ENCODE measurements at regions not wholly inside any gene's neighbourhood (a gene's known extent, or its start where the extent isn't known, plus 50 kb on each side); places are given as distances from the start of the nearest gene placed in this dataset.

- H3K4me3 ChIP-seq (ENCODE audit: low read depth, low read length): no peak overlapping the region
- DNase-seq (ENCODE audit: low read depth): no peak
- TF ChIP-seq CTCF (conservative IDR thresholded peaks at IDR 0.05; ENCODE audit: low read depth, low read length): no peak
These were observed 347.9 kb downstream of the LTN1 start for GRCh38 chr21:28644762-28645161.

- H3K4me3 ChIP-seq (ENCODE audit: low read depth, low read length): no peak overlapping the region
- no peak for TF ChIP-seq CTCF (conservative IDR thresholded peaks at IDR 0.05; ENCODE audit: low read depth, low read length)
- no peak for DNase-seq (ENCODE audit: low read depth)
These were observed 349.8 kb downstream of the LTN1 start for GRCh38 chr21:28642891-28643290.

- no peak for TF ChIP-seq CTCF (conservative IDR thresholded peaks at IDR 0.05; ENCODE audit: low read depth, low read length)
- DNase-seq (ENCODE audit: low read depth): no peak
- H3K4me3 ChIP-seq (ENCODE audit: low read depth, low read length): no peak overlapping the region
These were observed 350.9 kb downstream of the LTN1 start for GRCh38 chr21:28641731-28642130.

- no peak for TF ChIP-seq CTCF (conservative IDR thresholded peaks at IDR 0.05; ENCODE audit: low read depth, low read length)
- no peak overlapping the region for H3K4me3 ChIP-seq (ENCODE audit: low read depth, low read length)
- no peak for DNase-seq (ENCODE audit: low read depth)
These were observed 352.4 kb downstream of the LTN1 start for GRCh38 chr21:28640326-28640725.

- H3K4me3 ChIP-seq (ENCODE audit: low read depth, low read length): no peak overlapping the region
- DNase-seq (ENCODE audit: low read depth): peak; percentile 52
- TF ChIP-seq CTCF (conservative IDR thresholded peaks at IDR 0.05; ENCODE audit: low read depth, low read length): no peak
These were observed 352.9 kb downstream of the LTN1 start for GRCh38 chr21:28639737-28640136.

- TF ChIP-seq CTCF (conservative IDR thresholded peaks at IDR 0.05; ENCODE audit: low read depth, low read length): no peak
- peak; percentile 83 for DNase-seq (ENCODE audit: low read depth)
- no peak overlapping the region for H3K4me3 ChIP-seq (ENCODE audit: low read depth, low read length)
These were observed 355.7 kb downstream of the LTN1 start for GRCh38 chr21:28636752-28637691.

GRCh38 chr21:28635541-28635940, 357.1 kb downstream of the LTN1 start:
- no peak overlapping the region for H3K4me3 ChIP-seq (ENCODE audit: low read depth, low read length)
- TF ChIP-seq CTCF (conservative IDR thresholded peaks at IDR 0.05; ENCODE audit: low read depth, low read length): no peak
- no peak for DNase-seq (ENCODE audit: low read depth)

All from choroid plexus epithelial cell (primary cell).